ENCODE measurements at regions not wholly inside any gene's neighbourhood (a gene's known extent, or its start where the extent isn't known, plus 50 kb on each side); places are given as distances from the start of the nearest gene placed in this dataset.

DNA sequence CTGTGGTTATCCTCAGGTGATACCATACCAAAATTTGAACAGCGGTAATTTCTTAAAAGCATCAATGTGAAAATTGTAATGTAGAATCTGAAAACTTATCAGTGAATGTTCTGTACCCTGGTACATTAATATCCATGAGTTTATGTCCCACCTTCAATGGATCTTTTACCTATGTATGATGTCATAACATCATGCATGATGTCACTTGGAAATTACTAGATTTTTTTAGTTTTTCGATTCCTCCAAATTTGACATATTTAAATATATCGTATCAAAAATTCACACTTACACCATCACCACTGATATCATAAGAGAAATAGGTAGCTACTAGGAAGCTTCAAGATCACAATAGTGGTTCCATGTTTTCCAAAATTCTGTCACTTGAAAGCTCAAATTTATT lies 95.0 kb upstream of the AKR1E2 start:
- DNase-seq = no peak

DNA sequence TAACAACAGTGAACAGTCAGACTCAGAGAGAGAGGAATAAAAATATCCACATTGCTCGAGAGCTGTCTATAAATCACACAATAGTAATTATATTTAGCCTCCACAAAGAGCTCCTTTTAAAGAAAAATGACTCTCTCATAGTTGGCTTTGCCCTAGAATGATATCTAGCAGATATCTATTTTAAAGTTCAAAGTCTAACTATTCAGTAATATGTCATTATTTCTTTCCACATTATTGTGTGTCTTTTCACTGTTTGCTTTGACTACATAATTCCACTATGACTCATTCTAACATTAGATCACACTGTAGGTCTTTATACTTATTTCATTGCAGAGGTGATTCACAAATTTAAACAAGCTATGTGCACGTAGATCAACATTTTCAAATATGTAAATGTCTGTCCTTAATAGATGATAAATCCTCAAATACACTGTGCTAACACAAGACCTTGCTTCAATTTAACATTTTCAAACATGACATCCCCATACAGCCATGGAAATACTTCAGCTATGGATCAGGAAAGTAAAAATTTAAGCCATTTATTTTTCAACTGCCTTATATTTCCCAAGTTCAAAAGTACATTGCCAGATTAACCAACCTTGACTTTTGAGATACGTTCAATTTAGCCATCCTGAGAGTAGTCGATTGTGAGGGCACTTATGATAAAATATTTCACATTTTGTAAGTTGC lies 99.9 kb upstream of the AKR1E2 start:
- DNase-seq = peak; percentile 86

DNA sequence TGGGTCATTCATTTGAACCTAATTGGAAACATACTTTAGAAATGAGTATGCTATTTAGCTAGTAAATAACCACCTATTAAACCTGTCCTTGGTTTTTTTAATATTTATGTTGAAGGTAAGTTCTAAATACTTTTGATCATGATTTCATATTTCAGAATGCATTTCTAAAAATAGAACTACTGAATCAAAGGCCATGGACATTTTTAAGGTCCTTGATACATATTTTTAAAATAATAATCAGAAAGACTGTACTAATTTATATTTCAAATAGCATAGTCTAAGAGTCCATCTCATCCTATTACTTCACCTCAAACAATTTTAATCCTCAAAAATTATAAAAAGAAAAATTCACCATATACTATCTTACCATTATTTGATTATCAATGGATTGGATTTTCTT lies 102.1 kb upstream of the AKR1E2 start:
- DNase-seq = no peak

DNA sequence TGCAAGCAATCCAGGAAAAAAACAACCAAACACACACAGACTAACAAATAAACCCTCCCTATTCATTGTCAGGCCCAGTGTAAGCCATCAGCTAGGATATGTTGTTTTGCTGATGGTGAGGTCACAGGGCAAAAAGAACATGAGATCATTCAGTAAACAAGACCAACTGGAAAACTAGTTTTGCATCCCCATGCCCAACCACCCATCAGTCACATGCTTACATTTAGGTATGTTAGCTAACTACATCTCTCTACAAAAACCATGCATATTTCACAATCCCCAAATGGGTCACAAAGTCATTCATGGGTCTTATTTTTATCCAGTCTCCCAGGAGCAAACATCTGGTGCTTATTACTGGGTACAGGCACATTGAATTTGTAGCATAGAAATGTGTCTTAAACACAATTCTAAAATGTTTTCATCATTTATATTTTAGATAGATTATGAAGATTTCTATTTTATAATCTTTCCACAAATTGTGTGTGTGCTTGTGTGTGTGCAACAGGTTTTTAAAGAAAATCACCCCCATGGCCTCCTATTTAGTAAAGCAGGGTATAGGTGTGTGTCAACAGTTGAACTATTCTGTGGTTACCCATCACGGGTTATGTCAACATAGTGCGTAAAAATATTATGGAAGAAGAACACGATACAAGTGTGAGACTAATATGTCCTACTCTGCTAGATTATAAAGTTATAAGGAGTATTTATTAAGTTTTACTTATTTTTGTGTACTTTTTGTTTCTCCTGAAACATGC lies 103.8 kb upstream of the AKR1E2 start:
- peak; percentile 73 for DNase-seq

DNA sequence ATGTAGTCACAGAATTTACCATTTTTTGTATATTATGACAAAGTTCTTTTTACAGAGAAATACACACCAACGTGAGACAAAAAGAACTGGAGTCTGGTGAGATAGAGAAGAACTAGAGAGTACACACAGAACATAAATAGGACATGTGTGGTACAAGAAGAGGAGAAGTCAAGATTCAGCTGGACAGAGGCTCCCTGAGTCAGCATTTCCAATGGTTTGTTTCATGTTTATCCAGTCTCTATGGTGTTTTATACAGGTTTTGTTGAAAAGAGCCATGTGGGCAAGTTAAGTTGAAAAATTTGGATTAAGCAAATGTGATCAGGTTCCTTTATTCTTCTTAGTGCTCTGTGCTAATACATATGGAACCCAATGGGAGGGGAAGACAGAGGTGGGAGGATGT lies 105.5 kb upstream of the AKR1E2 start:
- no peak for DNase-seq

DNA sequence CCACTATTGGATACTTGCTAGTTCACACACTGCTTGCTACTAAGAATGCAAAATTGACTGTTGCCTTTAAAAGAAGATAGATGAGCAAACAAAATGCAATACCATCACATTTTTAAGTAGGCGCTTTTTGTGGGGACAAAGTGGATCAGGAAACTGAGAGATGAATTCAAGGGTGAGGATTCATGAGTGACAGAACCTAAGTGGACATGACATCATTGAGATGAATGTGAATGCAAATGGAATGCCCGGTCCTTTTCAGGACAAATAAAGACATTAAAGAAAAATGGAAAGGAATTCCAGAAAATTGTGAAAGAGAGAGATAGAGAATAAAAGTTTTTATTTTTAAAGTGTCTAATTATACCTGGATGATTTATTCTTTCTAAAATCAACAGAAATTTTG lies 106.3 kb upstream of the AKR1E2 start:
- no peak for DNase-seq

DNA sequence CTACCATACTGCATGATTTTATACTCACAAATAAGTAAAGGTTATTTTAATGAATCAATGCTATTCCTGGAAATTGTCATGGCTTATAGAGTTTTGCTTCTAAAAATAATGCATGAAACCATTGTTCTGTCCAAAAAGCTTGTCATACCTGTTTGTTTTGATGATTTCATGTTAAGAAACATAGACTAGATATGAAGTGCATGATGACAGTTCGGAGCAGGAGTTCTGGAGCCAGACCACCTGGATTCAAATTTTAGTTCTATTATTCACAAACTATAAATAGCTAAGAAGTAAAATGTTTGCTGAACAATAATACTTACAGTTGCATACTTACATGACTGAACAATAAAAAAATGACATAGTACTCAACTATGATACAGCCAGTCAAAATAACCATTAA lies 107.0 kb upstream of the AKR1E2 start:
- peak; percentile 36 for DNase-seq

DNA sequence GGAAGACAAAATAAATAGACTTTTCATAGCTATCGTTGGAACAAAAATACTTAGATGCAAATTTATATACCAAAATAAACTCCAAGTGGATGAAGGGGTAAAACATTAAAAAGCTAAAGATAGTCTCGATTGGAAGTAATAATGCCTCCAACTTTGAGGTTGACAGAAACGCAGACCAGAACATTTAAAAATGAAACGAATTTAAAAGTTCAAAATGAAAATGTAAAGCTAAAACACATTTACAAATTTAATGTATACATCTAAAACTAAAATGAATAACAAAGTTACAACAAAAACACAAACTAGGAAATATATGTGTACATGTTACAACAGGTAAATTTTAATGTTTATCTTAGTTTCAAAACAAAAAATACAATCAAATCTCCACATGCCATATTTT lies 107.5 kb upstream of the AKR1E2 start:
- no peak for DNase-seq

DNA sequence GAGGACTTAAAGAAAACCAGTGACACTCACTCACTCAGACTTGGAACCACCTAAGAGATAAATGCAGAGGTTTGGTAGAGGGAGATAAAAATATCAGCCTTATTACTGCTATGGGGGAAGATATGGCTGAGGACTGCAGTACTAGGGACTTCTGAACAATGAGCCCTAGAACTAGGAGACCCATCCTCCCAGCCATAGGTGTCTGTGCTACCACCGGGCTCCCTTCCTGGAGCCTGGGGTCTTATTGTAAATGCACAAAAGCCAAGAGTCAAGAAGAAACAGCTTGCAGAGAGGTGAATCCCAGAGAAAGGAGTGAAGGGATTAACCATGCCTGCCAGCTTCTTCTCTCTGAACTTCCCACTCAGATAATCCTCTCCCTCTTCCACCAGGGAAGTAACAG lies 108.3 kb upstream of the AKR1E2 start:
- DNase-seq = no peak

DNA sequence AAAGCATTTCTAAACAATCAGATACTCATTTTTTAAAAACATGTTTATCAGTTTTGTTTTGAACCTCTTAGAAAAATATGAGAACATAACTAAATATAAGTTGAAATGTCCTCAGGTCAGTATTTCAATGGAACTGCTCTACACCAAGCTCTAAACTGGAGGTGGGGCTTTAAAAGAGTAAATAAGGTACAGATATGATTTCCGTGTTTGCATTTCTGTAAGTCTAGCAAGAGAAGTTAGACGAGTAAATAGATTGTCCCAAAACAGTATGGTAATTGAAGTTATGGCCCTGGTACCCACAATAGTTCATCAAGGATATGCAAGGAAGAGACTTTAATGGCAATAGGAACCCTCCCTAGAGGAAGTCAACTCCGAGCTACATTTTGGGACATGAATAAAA lies 115.1 kb upstream of the AKR1E2 start:
- no peak for DNase-seq

DNA sequence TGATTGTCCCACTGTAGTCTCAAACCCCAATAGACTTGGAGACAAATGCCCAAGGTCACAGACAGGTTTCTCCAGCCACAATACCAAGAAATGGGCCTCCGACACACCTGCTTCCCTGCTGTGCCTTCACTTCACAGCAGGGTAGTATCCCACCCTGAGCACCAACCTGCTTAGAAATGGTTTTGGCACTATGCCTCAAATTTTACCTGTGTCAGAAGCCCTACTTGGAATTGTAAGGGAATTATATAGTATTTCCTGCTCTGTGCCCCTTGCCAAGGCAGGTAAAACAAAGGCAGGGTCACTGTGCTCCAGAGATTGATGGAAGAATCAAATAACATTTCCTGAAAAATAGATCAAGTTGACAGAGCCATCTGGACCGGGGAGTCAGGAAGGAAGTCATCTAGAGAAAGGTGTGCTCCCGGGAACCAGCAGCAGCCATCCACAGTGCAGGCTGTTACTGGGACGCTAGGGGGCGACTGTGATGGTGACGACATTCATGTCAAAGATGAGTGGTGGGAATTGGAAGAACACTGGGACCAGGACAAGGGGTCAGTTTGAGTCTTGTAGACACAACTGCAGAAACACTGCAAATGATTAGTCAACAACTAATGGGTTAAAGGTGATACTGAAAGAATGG lies 117.8 kb upstream of the AKR1E2 start:
- DNase-seq = no peak

DNA sequence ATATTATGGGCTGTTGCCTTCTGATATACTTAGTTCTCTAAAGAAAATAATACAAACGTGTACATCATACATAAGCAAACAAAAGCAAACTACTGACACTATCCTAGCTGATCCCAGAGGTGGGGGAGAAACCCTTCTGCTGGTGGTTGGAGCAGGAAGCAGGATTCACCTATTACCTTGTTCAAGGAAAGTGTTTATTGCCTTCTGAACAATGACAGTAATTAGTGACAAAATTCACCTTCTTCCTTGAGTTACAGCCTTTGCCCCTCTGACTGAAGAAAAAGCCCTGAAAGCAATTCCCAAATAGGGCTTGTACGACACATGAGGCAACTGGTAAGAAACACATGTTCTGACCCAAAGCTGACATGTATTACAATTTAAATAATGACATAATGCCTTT lies 118.8 kb upstream of the AKR1E2 start:
- no peak for DNase-seq

DNA sequence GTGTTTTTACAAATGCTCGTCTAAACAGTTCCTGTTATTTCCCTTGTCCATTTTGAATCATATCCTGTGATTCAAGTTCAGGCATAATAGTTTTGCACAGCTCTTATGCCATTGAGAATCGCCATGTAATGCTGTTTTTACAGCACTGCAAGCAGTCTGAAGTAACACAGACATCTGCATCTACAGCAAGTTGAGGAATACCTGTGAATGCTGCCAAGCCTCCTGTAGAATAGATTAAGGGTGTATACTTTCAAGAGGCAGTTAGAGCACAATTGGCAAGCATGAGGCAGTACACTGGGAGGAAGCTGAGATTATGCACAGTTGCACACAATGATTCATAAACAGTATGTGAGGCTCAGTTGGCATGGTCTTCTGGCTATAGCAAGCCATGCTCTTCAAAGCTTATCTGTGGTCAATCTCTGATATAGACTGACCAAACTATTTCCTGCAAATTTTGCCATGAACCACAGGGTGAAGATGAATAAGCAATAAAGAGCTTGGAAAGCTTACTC lies 121.9 kb upstream of the AKR1E2 start:
- DNase-seq = peak; percentile 97

DNA sequence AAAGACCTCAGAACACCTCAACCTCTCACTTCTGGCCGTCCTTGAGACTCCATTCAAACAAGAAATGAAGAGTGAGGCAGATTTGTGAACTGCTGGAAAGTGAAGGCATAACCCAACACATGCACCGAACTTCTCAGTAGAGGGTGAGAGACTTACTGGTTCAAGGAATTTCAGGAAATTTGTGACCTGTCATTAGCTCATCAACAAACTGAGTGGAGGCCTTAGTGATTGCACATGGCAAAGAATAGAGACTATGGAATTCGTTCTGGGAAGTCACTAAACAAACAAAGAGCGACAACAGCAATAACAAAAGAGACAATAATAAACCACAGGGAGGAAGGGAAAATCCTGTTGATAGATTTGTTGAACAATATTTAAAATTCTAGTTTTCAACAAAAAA lies 125.0 kb upstream of the AKR1E2 start:
- DNase-seq = no peak

DNA sequence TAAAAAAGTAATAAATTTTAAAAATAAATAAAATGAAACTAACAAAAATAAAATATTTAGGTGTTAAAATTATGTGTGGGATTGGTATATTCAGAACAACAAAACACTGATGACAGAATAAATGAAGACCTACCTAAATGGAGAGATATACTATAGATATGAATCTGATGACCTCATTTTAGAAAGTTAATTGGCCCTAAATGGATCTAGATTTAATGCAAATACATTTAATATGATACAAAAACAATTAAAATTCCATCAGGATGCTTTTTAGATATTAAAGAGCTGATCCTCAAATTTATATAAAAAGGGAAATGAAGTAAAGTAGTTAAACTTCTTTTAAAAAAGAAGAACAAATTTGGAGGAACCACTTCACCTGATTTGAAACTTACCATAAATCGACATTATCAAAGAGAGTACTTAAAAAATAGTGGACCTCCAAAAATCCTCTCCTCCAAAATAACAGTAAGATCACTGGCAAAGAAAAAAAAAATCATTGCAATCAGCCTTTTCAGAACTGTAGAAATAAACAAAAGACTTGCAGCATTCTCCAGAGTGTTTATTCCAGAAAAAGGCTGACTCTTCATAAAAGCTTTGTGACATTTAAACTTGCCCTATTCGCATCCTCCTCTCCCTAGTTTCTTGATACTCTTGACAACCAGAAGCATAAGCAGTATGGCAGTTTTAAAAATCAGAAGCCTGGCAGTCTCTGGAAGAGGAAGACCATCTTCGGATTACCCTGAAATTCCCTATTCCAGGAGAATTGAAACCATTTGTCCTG lies 125.9 kb upstream of the AKR1E2 start:
- no peak for DNase-seq

DNA sequence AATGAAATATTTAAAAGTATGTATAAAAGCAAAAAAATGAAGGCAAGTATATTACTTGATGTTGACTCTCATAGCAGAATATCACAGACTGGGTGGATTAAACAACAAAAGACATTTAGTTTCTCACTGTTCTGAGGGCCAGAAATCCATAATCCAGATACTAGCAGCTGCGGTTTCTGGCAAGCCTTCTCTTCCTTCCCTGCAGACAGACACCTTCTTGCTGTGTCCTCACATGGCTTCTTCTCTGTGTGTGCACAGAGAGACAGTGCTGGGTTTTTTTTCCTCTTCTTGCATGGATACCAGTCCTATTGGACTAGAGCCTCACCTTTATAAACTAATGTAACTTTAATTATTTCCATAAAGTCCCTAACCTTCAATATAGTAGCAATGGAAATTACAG lies 127.9 kb upstream of the AKR1E2 start:
- peak; percentile 59 for DNase-seq

DNA sequence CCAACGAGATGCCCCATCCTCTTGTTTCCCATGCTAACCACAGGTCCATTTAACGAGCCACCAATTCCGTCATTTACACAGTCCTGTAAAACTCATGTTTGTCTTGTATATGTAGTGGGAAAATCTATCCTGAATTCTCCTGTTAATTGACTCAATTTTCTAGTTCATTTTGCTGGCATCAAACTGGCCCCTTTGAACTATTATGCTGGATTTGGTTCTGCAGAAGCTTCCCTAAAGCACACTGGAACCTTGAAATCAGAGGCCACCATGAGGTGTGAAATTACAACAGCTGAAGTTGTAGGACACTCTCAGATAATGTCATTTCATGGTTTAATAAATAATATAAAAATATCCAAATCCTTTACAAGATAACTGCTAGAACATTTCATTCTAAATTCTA lies 129.8 kb upstream of the AKR1E2 start:
- no peak for DNase-seq

DNA sequence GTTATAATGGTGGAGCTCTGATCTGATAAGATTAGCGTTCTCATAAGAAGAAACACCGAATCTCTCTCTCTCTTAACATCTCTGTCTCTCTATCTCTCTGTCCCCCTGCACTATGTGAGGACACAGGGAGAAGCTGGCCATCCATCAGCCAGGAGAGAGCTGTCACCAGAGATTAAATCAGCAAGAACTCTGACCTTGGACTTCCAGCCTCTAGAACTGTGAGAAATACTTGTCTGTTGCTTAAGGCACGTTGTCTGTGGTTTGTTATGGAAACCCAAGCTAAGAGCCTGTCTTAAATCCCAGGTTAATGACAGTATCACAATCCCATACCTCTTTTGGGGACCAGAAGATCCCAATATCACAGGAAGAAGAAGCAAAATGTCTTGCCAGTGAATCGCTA lies 132.0 kb upstream of the AKR1E2 start:
- no peak for DNase-seq

DNA sequence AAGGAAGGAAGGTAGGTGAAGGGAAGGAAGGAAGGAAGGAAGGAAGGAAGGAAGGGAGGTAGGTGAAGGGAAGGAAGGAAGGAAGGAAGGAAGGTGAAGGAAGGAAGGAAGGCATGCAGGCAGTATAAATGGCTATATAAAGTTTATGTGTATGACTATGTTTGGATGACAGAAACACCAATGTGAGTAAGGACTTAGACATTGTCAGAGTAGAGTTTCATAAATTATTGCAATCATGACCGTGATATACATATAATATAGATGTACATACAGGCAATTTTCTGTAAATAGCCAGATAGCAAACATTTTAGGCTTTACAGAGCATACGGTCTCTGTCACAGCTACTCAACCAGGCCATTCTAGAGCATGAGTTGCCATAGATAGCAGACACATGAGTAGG lies 133.8 kb upstream of the AKR1E2 start:
- DNase-seq = no peak

DNA sequence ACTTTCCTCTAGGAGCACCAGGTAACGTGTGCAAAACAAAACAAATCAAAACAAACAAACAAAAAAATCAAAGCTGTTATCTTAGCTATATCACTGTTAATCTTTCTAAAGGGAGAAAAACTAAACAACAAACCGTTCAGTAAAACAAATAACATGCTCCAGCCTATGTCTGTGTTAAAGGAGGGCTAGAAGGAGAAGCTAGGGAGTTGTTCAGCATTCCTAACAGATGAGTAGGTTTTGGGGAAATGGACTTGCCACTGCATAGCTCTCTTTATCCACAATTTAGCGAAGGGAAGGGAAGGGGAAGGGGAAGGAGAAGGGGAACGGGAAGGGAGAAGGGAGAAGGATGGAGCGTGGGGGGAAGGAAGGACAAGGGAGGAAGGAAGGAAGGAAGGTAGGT lies 134.2 kb upstream of the AKR1E2 start:
- DNase-seq = peak; percentile 65

DNA sequence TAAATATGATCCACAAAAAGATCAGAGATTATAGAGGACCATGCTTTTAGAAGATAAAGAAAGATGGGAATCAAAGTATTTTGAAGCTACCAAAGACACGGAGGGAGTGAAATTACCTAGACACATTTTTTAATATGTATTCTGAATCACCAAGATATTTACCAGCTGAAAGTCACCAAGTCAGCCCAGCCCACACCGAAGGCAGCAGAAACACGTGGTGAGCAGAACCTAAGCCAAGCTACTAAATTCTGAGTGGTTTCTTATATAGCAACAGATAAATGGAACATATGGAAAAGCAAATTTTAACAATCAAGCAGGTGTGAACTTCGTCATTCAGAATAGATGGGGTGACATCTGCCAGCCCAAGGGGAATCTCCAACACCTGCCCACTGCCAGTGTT lies 134.7 kb upstream of the AKR1E2 start:
- no peak for DNase-seq

DNA sequence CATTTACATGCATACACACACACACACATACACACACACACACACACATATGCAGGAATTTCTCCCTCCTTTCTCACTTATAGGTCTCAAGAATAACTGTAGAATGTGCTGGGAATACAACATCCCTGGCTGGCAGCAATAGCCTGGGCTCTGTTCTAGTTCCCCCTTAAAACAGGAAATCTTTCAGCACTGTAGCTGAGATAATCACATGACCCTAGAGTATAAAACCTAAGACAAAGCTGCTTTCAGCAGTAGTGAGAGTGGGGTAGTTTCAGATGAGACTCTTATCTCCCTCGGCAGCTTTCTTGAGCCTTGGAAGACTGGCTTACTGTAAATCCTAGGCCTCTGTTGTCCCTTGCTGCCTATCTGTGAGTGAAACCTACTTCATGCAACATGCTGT lies 137.4 kb upstream of the AKR1E2 start:
- no peak for DNase-seq

DNA sequence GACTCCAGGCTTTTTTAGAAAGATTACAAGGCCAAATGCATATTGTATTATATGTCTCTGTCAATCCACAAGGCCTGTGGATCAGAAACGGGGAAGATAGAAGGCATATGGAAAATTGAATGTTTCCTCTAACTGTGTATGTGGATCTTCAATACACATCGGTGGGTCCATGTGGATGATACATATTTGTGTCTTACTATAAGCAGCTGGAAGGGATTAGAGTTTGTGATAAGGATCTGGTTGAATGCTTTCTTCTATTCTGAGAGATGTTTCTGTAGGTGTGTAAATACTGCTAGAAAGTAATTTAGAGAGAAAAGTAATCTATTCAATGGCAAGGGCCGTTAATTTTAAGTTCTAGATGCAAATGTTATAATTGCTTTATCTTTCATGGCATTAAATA lies 137.8 kb upstream of the AKR1E2 start:
- no peak for DNase-seq
